ENCODE measurements at regions not wholly inside any gene's neighbourhood (a gene's known extent, or its start where the extent isn't known, plus 50 kb on each side); places are given as distances from the start of the nearest gene placed in this dataset.

DNA sequence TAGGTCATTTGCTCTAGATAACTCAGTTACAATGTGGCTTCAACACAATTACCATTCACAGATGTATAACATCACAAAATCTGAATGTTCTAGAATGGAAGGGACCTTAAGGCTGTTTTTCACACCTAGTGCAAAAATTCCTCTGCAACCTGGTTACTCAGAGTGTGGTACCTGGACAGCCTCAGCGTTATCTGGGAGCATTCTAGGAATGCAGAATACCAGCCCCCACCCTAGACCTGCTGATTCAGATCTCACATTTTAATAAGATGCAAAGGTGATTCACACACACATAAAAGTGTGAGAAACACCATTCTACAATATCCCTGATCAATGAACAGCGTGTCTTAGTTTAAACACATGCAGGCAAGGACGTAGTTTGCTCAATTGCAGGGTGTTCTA, 233.1 kb downstream of the TDRD15 start:
- no peak for DNase-seq (ENCODE audit: low spot score)
- TF ChIP-seq, protein P1, sequence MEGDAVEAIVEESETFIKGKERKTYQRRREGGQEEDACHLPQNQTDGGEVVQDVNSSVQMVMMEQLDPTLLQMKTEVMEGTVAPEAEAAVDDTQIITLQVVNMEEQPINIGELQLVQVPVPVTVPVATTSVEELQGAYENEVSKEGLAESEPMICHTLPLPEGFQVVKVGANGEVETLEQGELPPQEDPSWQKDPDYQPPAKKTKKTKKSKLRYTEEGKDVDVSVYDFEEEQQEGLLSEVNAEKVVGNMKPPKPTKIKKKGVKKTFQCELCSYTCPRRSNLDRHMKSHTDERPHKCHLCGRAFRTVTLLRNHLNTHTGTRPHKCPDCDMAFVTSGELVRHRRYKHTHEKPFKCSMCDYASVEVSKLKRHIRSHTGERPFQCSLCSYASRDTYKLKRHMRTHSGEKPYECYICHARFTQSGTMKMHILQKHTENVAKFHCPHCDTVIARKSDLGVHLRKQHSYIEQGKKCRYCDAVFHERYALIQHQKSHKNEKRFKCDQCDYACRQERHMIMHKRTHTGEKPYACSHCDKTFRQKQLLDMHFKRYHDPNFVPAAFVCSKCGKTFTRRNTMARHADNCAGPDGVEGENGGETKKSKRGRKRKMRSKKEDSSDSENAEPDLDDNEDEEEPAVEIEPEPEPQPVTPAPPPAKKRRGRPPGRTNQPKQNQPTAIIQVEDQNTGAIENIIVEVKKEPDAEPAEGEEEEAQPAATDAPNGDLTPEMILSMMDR (IDR thresholded peaks at IDR 0.05; ENCODE audit: extremely low read depth, missing control alignments): no peak

DNA sequence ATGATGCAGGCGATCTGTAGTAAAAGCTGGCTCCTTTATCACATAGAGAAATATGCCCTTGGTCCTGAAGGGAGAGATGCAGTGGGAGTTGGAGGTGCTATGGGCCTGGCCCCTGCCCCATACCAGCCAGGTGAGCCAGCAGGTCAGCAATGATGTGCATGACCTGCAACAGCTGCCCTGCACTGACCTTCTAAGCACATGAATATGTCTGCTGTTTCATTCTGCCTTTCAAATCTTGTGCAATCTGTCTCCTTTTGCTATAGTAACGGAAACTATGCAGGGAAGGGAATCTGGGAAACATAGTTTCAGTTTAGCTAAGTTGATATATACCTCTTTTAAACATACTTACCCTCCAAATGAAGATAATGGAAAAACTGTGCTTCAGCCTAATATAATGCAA, 235.2 kb downstream of the TDRD15 start:
- DNase-seq (ENCODE audit: low spot score): no peak
- TF ChIP-seq, protein P1 (IDR thresholded peaks at IDR 0.05; ENCODE audit: extremely low read depth, missing control alignments): no peak

DNA sequence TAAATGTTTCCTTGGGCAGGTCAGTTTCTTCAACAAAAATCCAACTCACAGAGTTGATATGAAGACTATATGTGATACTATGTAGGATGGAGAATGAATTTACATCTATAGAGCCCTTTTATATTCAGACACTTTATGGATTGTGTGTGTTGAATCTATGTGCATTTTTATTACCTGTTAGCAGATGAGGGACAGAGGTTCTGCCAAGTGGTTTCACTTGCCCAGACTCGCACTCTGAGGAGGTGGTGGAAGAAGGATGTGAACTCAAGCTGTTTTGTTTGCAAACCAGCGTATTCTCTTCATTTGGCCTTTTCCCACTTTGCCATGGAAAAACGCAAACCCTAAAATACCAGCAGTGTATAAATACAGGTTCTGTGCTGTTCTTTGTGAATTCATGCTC, 237.6 kb downstream of the TDRD15 start:
- DNase-seq (ENCODE audit: low spot score): no peak
- TF ChIP-seq, protein P1 (IDR thresholded peaks at IDR 0.05; ENCODE audit: extremely low read depth, missing control alignments): no peak

DNA sequence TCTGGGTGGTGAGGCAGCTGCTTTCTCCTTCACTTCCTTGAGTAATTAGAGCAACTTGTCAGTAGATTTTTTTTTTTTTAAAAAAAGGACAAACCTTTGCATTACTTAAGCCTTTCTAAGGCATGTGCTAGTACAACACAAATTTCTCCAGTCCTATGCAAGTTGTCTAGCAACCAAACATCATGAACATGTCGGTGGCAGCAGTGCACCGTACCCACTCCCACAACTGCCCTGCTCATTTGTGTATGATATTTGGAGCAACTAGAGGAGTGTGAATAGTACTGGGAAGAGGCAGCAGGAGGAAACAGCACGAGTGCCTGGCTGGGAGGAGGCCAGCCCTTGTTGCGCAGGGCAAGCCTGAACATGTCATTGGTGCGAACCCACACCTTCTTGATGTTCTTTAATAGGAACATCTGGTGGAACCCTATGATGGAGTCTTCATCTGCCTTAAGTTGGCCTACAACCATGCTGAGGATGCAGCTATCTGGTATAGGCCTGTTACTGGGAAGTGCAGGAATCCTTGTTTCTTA, 238.3 kb downstream of the TDRD15 start:
- TF ChIP-seq, protein P1 (IDR thresholded peaks at IDR 0.05; ENCODE audit: extremely low read depth, missing control alignments): no peak
- no peak for DNase-seq (ENCODE audit: low spot score)

DNA sequence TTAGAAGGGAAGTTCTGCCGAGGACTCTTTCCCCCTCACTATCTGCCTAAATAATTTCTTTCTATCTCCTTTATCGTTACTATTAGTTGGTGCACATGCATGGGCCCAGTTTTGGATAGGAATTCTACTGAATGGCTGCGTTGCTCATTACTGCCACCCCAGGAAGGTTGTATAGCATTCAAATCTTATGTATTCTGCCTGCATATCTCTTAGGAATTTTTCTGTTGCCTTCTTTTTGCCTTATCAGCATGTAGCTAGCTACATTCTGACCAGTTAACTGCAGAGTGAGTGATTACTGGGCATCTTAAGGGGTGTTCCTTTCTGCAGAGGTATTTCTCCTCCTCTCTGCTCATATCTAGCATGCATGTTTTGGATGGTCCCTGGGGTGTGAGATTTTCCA, 239.6 kb downstream of the TDRD15 start:
- no peak for DNase-seq (ENCODE audit: low spot score)
- TF ChIP-seq, protein P1 (IDR thresholded peaks at IDR 0.05; ENCODE audit: extremely low read depth, missing control alignments): no peak

DNA sequence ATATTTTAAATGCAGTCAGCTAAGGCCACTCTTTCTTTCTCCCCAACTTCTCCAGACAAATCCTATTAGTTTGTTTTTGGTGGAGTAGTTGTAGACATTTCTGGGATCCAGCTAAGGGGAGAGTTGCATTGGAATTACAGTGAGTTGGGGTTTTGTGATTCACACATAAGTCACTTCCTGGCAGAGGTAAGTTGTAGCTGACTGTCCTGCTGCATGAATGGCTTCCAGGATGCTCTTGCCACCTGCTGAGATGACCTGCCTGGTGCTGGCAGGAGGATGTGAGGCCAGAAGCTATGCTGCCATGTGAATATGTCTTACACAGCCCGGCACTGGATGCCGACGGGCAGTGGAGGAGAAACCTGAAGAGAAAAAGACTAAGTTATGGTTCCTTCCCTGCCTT, 243.7 kb downstream of the TDRD15 start:
- DNase-seq (ENCODE audit: low spot score): no peak
- TF ChIP-seq, protein P1 (IDR thresholded peaks at IDR 0.05; ENCODE audit: extremely low read depth, missing control alignments): no peak

DNA sequence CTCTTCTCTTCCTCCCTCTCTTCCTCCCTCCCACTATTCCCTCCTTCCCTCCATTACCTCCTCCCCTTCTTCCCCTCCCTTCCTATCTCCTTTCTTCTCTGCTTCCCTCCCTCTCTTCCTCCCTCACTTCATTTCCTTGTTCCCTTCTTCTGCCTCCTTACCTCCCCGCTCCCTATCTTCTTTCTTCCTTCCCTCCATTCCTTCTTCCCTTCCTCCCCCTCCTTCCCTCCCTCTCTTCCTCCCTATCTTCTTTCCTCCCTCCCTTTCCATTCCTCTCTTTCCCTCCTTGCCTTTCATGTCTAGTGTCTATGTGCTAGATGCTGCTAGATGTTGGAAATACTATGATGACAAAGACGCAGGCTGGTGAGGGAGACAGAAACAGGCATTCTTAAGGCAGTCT, 246.0 kb downstream of the TDRD15 start:
- TF ChIP-seq, protein P1 (IDR thresholded peaks at IDR 0.05; ENCODE audit: extremely low read depth, missing control alignments): no peak
- DNase-seq (ENCODE audit: low spot score): no peak

Data from GM20000 (cell line).